ENCODE measurements at regions not wholly inside any gene's neighbourhood (a gene's known extent, or its start where the extent isn't known, plus 50 kb on each side); places are given as distances from the start of the nearest gene placed in this dataset.

DNA sequence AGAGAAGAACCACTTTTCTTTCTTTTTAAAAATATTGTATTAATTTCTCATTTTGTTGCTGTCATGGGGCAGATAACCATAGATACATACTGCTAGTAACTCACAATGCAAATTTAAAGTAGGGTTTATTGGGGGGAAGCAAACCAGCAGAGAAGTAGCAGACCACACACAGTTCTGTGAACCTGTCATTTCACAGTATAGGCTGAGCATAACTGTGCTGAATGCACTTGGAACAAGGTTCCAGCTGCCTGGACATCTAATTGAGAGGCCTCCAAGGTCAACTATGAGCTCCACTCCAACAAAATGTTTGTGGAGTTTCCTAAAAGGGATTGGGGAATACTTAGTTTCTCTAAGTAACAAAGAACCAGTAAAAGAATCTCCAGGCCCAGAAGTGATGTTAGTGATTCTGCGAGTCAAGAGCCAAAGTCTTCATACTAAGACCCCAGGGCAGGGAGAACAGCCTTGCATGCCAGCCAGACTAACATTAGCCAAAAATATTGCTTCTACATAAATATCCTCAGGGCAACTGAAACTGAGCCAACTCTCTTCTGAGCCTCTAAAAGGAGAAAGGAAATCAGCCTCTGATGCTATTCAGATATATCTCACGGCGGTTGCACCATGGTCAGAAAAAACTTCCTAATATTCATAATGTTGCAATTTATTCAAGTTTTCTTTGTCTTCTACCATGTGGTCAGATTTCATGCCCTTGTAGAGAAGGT is 856.4 kb upstream of the ALCAM start:
- Histone ChIP-seq H3K36me3 (replicated peaks in 1 of 2; ENCODE audit: insufficient read depth in 1 of 2, low read depth in 2 of 2) (no peaks in the 10 kb centered on the region), H3K27me3 (no peaks in the 10 kb centered on the region), H3K4me3 (no peak overlapping the region), H3K9me3 (no peaks in the 10 kb centered on the region), H3K4me1 (no peaks in the 10 kb centered on the region), H3K27ac (no peak overlapping the region)
- intact Hi-C loops (cut with DNase I) = no loop called here
- 83% methylated on average over 3 of the region's 3 CpGs for WGBS, 2 donors
- no peak for DNase-seq
- no peak for TF ChIP-seq POLR2A (IDR thresholded peaks at IDR 0.05)
- TF ChIP-seq, protein P1, sequence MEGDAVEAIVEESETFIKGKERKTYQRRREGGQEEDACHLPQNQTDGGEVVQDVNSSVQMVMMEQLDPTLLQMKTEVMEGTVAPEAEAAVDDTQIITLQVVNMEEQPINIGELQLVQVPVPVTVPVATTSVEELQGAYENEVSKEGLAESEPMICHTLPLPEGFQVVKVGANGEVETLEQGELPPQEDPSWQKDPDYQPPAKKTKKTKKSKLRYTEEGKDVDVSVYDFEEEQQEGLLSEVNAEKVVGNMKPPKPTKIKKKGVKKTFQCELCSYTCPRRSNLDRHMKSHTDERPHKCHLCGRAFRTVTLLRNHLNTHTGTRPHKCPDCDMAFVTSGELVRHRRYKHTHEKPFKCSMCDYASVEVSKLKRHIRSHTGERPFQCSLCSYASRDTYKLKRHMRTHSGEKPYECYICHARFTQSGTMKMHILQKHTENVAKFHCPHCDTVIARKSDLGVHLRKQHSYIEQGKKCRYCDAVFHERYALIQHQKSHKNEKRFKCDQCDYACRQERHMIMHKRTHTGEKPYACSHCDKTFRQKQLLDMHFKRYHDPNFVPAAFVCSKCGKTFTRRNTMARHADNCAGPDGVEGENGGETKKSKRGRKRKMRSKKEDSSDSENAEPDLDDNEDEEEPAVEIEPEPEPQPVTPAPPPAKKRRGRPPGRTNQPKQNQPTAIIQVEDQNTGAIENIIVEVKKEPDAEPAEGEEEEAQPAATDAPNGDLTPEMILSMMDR (IDR thresholded peaks at IDR 0.05) = no peak
- ATAC-seq = no peak

DNA sequence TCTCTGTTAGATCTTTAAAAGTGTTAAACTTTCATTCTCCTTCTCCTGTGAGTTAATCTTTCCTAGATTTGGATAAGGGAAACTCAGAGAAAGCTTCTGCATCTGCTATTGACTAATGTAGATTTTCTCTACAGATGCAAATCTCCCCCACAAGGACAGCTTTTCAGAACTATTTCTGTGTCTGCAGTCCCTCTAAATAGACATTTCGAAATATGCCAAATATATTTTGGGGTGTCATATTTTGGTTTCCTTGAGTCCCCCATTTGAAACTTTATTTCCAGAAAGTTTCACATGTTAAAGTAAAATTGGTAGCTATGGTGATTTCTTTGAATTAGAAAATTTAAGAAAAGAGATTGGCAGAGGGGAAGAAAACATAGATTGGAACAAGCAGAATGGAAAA is 852.3 kb upstream of the ALCAM start:
- no peak overlapping the region for H3K27ac ChIP-seq
- no peaks in the 10 kb centered on the region for H3K36me3 ChIP-seq (replicated peaks in 1 of 2; ENCODE audit: insufficient read depth in 1 of 2, low read depth in 2 of 2)
- TF ChIP-seq POLR2A (IDR thresholded peaks at IDR 0.05) = no peak
- TF ChIP-seq, protein P1 (IDR thresholded peaks at IDR 0.05) = no peak
- H3K4me1 ChIP-seq = no peaks in the 10 kb centered on the region
- no peaks in the 10 kb centered on the region for H3K27me3 ChIP-seq
- no peak for DNase-seq
- intact Hi-C loops (cut with DNase I) = no loop called here
- no peaks in the 10 kb centered on the region for H3K9me3 ChIP-seq
- H3K4me3 ChIP-seq = no peak overlapping the region
- WGBS, 2 donors = 42 to 64% methylated on average over 1 of the region's 1 CpG
- no peak for ATAC-seq

- no peak for DNase-seq
These were observed 851.9 kb upstream of the ALCAM start for GRCh38 chr3:104514776-104515175.

DNA sequence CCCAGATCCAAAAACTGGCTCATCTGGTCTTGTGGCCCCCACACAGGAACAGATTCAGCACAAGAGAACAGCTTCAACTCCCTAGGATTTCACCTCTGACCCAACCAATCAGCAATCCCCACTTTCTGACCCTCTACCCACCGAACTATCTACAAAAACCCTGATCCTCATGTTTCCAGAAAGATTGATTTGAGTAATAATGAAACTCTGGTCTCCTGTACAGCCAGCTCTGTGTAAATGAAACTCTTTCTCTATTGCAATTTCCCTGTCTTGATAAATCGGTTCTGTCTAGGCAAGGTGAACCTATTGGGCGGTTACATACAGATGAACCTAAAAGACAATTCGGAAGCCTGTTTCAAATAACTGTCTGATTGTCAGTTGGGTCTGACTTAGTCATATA is 847.6 kb upstream of the ALCAM start:
- Histone ChIP-seq H3K27ac (no peak overlapping the region), H3K27me3 (no peaks in the 10 kb centered on the region), H3K9me3 (no peaks in the 10 kb centered on the region), H3K4me1 (no peaks in the 10 kb centered on the region), H3K36me3 (replicated peaks in 1 of 2; ENCODE audit: insufficient read depth in 1 of 2, low read depth in 2 of 2) (no peaks in the 10 kb centered on the region), H3K4me3 (no peak overlapping the region)
- 24 to 47% methylated on average over 4 of the region's 4 CpGs for WGBS, 2 donors
- DNase-seq (no peak), ATAC-seq (no peak)
- TF ChIP-seq POLR2A (IDR thresholded peaks at IDR 0.05) = no peak
- TF ChIP-seq, protein P1 (IDR thresholded peaks at IDR 0.05) = no peak
- intact Hi-C loops (cut with DNase I) = no loop called here

More at GRCh38 chr3:104514776-104515175, 851.9 kb upstream of the ALCAM start:
- intact Hi-C loops (cut with DNase I) = no loop called here
- Histone ChIP-seq H3K36me3 (replicated peaks in 1 of 2; ENCODE audit: insufficient read depth in 1 of 2, low read depth in 2 of 2) (no peaks in the 10 kb centered on the region), H3K9me3 (no peaks in the 10 kb centered on the region), H3K4me3 (no peak overlapping the region), H3K27me3 (no peaks in the 10 kb centered on the region), H3K27ac (no peak overlapping the region), H3K4me1 (no peaks in the 10 kb centered on the region)
- no peak for TF ChIP-seq POLR2A (IDR thresholded peaks at IDR 0.05)
- TF ChIP-seq, protein P1 (IDR thresholded peaks at IDR 0.05) = no peak
- 79 to 87% methylated on average over 3 of the region's 3 CpGs for WGBS, 2 donors
- no peak for ATAC-seq

Data from body of pancreas (tissue), 4 donors.